Naive B cell (primary cell): ENCODE measurements at regions not wholly inside any gene's neighbourhood (a gene's known extent, or its start where the extent isn't known, plus 50 kb on each side); places are given as distances from the start of the nearest gene placed in this dataset.

Experiments
- ATAC-seq, 2 donors: fragments of 150-1000 bp; cut with Tn5 transposase; 2 replicates each; pipeline ENCODE4 v1.10.0; 2021; ENCODE audit warnings: low read depth in 2 of 2, mild to moderate bottlenecking in 2 of 2, moderate library complexity in 2 of 2
- DNase-seq: peaks from one replicate; pipeline ENCODE4 v3.0.0; 2022
- H3K27ac Mint-ChIP-seq, 6 donors: one replicate each; pipeline ENCODE4 v1.8.0; 2020 to 2022; ENCODE audit warnings: mild to moderate bottlenecking in 6 of 6, mixed read lengths in 6 of 6, moderate library complexity in 5 of 6, inconsistent platforms in 2 of 6
- H3K27me3 Mint-ChIP-seq, 3 donors: one replicate each; pipeline ENCODE4 v1.8.0; 2021 to 2022; ENCODE audit warnings: mixed read lengths in 3 of 3, mild to moderate bottlenecking in 1 of 3
- H3K36me3 Mint-ChIP-seq, 2 donors: one replicate each; pipeline ENCODE4 v1.8.0; 2020 to 2022; ENCODE audit warnings: mixed read lengths in 2 of 2, inconsistent platforms in 1 of 2, mild to moderate bottlenecking in 1 of 2
- H3K4me1 Mint-ChIP-seq, 3 donors: one replicate each; pipeline ENCODE4 v1.8.0; 2020 to 2022; ENCODE audit warnings: mixed read lengths in 3 of 3, inconsistent platforms in 1 of 3, mild to moderate bottlenecking in 1 of 3, moderate library complexity in 1 of 3
- H3K4me3 Mint-ChIP-seq, 8 donors: one replicate each; pipeline ENCODE4 v1.8.0; 2020 to 2022; ENCODE audit warnings: mild to moderate bottlenecking in 8 of 8, mixed read lengths in 8 of 8, moderate library complexity in 8 of 8, inconsistent platforms in 2 of 8
- H3K9me3 Mint-ChIP-seq, 7 donors: one replicate each; pipeline ENCODE4 v1.8.0; 2020 to 2022; ENCODE audit warnings: mixed read lengths in 7 of 7, mild to moderate bottlenecking in 5 of 7, inconsistent platforms in 2 of 7, moderate library complexity in 1 of 7

DNA sequence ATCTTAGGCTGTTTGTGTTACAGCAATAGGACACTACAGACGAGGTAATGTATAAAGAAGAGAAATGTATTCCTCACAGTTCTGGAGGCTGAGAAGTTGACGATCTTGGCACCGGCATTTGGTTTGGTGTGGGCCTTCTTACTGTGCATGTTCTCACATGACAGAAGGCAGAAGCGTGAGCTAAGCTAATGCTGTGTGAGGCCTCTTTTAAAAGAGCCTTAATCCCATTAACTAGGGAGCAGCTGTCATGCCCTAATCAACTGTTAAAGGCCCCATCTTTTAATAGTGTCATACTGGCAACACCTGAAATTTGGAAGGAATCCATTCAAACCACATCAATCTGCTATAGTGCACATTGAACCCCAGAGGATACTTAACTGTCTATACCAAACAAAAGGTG, 992.9 kb downstream of the GALC start:
- peaks cover 0 to 8% (median 0%) of the 10 kb centered on the region in 7 donors for H3K9me3 Mint-ChIP-seq

DNA sequence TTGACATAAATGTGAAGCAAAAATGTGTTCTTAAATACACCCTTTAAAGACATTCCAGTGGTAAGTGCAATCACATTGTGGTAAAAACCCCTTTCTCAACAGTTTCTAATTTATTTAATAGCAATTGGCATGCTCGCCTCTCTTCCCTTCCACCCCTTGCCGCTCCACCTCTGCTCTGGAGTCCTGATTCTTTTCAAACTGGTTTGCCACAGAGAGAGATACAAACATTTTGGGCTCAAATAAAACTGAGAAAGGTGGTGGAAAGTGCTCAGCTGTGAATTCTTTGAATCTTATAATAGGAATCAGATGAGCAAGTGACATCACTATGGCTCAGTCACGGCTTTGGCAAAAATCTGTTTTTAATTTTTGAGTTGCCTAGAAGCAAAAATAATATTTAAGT, 993.9 kb downstream of the GALC start:
- H3K9me3 Mint-ChIP-seq: peaks cover 0 to 8% (median 2%) of the 10 kb centered on the region in 7 donors
- no peak overlapping the region for H3K4me3 Mint-ChIP-seq
- ATAC-seq (no peak), DNase-seq (no peak)
- no peaks in the 10 kb centered on the region for H3K36me3 Mint-ChIP-seq
- H3K27ac Mint-ChIP-seq: no peak overlapping the region
- H3K4me1 Mint-ChIP-seq: no peaks in the 10 kb centered on the region
- H3K27me3 Mint-ChIP-seq: no peaks in the 10 kb centered on the region

More for the DNA sequence above, 992.9 kb downstream of the GALC start:
- ATAC-seq (no peak), DNase-seq (no peak)
- Mint-ChIP-seq H3K27me3 (no peaks in the 10 kb centered on the region), H3K36me3 (no peaks in the 10 kb centered on the region), H3K27ac (no peak overlapping the region), H3K4me1 (no peaks in the 10 kb centered on the region), H3K4me3 (no peak overlapping the region)

DNA sequence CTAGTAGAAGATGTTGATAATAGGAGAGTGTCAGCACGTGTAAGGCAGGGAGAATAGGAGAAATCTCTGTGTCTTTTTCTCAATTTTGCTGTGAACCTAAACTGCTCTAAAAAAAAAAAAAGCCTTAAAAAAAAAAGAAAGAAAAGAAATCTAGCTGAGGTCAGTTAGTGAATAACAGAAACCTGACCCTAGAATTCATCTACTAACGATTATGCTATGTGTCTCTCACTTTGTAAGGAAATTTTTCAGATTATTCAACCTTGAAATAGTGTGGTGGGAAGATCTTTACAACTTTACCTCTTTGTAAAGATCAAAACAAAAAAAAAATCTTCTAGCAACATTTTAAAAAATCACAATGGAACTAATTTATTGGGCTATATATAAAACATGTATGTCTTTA, 995.7 kb downstream of the GALC start:
- no peaks in the 10 kb centered on the region for H3K27me3 Mint-ChIP-seq
- no peak for DNase-seq
- no peaks in the 10 kb centered on the region for H3K36me3 Mint-ChIP-seq
- no peaks in the 10 kb centered on the region for H3K4me1 Mint-ChIP-seq
- no peak overlapping the region for H3K4me3 Mint-ChIP-seq
- ATAC-seq: no peak
- H3K9me3 Mint-ChIP-seq: peaks cover 0 to 7% (median 1%) of the 10 kb centered on the region in 7 donors
- H3K27ac Mint-ChIP-seq: no peak overlapping the region

DNA sequence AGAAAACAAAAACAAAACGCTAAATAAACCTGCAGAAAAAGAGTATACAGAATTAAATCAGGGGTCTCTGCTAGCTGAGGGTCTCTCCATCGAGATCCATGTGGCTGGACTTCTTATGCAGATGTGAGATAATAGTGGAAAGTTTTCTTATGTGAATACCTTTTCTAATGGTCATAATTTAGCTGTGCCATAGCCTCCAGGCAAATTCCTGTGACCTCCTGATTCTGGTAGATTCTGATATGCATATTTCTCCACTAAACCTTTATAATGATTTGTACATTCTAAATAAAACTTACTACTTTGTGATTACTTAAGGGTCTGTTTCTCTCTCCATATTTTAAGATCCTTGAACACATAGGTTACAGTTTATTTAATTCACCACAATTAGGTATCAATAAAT, 1002.6 kb downstream of the GALC start:
- no peak overlapping the region for H3K27ac Mint-ChIP-seq
- DNase-seq (no peak), ATAC-seq (no peak)
- H3K4me1 Mint-ChIP-seq: no peaks in the 10 kb centered on the region
- no peaks in the 10 kb centered on the region for H3K27me3 Mint-ChIP-seq
- H3K9me3 Mint-ChIP-seq: peaks cover 0 to 5% (median 1%) of the 10 kb centered on the region in 7 donors
- H3K4me3 Mint-ChIP-seq: no peak overlapping the region
- no peaks in the 10 kb centered on the region for H3K36me3 Mint-ChIP-seq

DNA sequence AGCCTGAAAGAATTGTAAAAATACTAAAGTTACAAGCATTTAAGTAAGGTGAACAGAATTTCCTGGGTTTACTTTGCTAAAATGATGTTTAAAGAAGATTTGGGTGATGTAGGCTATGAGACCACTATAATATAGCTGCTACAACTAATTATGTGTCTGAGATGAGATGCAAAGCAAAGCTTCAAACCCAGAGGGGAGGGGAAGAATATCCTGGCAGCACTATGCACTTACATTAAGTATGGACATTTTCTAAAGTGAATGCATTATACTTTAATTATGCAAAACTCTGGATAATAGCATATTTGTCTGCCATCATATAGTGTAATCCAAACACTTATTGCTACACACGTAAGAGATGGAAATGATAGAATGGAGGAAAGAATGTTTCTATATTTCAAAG, 1003.7 kb downstream of the GALC start:
- H3K4me3 Mint-ChIP-seq: no peak overlapping the region
- no peaks in the 10 kb centered on the region for H3K4me1 Mint-ChIP-seq
- H3K36me3 Mint-ChIP-seq: no peaks in the 10 kb centered on the region
- no peaks in the 10 kb centered on the region for H3K27me3 Mint-ChIP-seq
- H3K9me3 Mint-ChIP-seq: peaks cover 0 to 5% (median 0%) of the 10 kb centered on the region in 7 donors
- ATAC-seq: no peak
- DNase-seq: no peak
- H3K27ac Mint-ChIP-seq: no peak overlapping the region

DNA sequence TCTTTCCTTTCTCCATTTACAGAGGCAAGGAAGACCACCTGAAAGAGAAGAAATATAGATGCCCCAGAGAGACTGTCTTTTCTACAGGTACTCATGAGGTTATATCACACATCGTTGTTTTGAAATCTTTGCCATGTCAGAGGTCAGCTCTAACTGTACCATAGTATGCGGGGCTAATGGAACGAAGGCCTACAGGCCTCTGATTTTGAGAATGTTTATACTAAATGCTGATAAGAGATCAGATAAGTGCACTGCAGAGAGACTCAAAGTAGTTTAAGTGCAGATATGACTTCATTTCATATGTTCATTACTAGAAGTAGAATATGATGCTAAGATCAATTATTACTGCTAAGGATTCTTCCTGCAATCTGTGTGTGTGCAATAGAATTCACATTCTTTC, 1005.0 kb downstream of the GALC start:
- Mint-ChIP-seq H3K9me3 (peaks cover 0 to 4% (median 0%) of the 10 kb centered on the region in 7 donors), H3K27ac (no peak overlapping the region), H3K36me3 (no peaks in the 10 kb centered on the region), H3K4me1 (no peaks in the 10 kb centered on the region), H3K4me3 (no peak overlapping the region), H3K27me3 (no peaks in the 10 kb centered on the region)
- no peak for ATAC-seq
- DNase-seq: no peak

DNA sequence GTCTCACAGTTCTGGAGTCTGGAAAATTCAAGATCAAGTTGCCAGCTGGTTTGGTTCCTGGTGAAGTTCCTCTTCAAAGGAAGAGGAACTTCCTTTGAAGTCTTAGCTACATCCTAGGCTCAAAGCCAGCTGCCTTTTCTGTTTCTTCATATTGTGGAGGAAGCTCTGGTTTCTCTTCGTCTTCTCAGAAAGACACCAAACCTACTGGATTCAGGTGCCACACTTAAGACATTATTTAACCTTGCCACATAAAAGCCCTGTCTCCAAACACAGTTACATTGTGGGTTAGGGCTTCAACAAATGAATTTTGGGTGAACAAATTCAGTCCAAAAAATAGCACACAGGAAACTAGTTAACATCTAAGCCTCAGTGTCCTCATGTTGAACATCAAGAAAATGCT, 1019.8 kb downstream of the GALC start:
- Mint-ChIP-seq H3K4me1 (no peaks in the 10 kb centered on the region), H3K36me3 (peaks cover 0 to 6% of the 10 kb centered on the region in 2 donors), H3K27ac (no peak overlapping the region), H3K9me3 (peaks cover 0 to 31% (median 19%) of the 10 kb centered on the region in 7 donors), H3K4me3 (no peak overlapping the region), H3K27me3 (no peaks in the 10 kb centered on the region)
- DNase-seq (no peak), ATAC-seq (no peak)

DNA sequence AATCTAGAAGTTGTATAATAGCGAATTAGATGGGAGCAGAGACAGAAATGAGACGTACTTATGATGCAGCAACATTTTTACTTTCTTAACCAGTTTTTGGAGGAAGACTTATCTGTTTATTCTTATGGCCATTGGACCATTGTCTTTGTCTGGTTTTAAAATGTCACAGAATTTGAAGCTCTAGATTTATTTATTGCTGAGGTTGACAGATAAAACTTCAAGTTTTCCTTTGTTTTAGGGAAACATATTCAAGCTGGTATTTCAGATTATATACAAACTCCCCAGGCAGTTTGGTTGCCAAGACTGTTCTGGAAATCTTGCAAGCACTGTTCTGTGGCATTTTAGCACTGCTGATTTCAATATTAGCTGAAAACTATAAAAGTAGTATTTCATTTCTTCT, 1021.7 kb downstream of the GALC start:
- peaks cover 0 to 27% (median 14%) of the 10 kb centered on the region in 7 donors for H3K9me3 Mint-ChIP-seq
- peaks cover 0 to 6% of the 10 kb centered on the region in 2 donors for H3K36me3 Mint-ChIP-seq

DNA sequence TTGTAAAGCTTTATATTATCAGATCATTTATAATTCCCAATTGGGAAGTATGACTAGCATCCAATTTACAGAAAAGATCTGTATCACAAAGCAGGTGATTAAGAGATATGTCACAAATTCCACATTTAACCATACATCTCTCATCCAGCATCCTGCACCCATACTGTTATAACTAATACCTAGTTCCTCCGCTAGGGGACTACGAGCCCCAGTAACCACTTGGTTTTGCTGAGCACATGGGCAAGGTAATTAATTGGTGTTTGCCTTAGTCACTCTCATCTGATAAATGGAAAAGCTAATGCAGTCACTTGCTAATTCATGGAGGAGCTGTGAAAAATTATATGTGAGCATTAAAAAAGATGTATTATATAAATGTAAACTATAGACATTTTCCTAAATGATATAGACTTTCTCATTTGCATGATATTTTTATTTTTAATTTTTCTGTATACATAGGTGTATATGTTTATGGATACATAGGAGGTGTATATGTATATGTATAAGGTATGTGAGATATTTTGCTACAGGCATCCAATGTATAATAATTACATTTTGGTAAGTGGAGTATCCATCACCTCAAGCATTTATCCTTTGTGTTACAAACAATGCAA, 1031.8 kb downstream of the GALC start:
- ATAC-seq (no peak), DNase-seq (no peak)
- no peaks in the 10 kb centered on the region for H3K4me1 Mint-ChIP-seq
- H3K9me3 Mint-ChIP-seq: peaks cover 3 to 14% (median 7%) of the 10 kb centered on the region in 7 donors
- no peak overlapping the region for H3K27ac Mint-ChIP-seq
- H3K36me3 Mint-ChIP-seq: no peaks in the 10 kb centered on the region
- no peaks in the 10 kb centered on the region for H3K27me3 Mint-ChIP-seq
- no peak overlapping the region for H3K4me3 Mint-ChIP-seq

More for the DNA sequence above, 1021.7 kb downstream of the GALC start:
- Mint-ChIP-seq H3K4me1 (no peaks in the 10 kb centered on the region), H3K27me3 (no peaks in the 10 kb centered on the region), H3K27ac (no peak overlapping the region), H3K4me3 (no peak overlapping the region)
- ATAC-seq (no peak), DNase-seq (no peak)

DNA sequence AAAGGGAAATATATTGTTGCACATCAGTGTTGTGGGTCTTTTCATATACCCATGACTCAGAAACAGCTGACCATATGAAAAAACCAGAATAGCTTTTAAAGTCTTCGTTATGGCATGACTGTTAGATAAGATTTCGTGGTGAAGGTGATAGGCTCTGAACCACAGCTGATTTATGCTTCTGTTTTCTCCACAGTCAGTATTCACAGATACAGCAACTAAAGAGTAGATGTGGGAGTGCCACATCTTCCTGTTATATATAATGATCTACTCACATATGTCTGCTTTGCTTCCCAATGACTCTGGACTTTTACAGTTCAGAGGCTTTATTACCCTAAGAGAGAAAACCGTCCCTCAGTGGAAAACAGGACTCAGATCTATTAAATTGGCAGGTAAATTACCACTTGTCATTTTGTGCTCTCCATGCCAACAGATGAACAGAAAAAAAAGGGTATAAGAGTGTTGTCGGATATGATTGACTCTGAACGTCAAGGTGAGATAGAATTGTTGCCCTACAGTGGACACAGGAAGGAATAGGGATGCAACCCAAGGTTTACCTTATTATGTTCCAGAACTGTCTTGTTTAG, 1037.1 kb downstream of the GALC start:
- Mint-ChIP-seq H3K4me3 (no peak overlapping the region), H3K9me3 (peaks cover 0 to 3% (median 0%) of the 10 kb centered on the region in 7 donors), H3K27me3 (no peaks in the 10 kb centered on the region), H3K4me1 (no peaks in the 10 kb centered on the region), H3K27ac (no peak overlapping the region), H3K36me3 (no peaks in the 10 kb centered on the region)
- ATAC-seq (no peak), DNase-seq (no peak)

DNA sequence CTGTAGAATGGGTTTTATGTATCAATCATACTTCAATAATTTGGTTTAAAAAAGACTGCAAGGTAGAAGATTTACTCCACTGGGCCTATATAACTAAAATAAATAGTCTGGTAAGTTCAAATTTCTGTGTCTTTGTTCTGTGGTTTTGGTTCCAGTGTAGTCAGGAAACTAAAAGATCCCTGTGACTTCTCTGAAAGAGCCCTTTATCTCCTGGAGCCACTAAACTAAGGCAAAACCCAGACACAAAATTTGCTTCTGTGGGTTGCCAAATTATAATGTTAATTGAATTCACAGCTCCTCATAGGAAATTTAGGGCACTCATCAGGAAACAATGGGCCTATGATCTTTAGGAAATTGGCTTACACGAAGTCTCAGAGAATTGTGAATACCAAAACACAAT, 1038.4 kb downstream of the GALC start:
- peaks cover 0 to 3% (median 0%) of the 10 kb centered on the region in 7 donors for H3K9me3 Mint-ChIP-seq
- DNase-seq (no peak), ATAC-seq (no peak)
- no peaks in the 10 kb centered on the region for H3K4me1 Mint-ChIP-seq
- no peak overlapping the region for H3K27ac Mint-ChIP-seq
- H3K4me3 Mint-ChIP-seq: no peak overlapping the region
- no peaks in the 10 kb centered on the region for H3K36me3 Mint-ChIP-seq
- H3K27me3 Mint-ChIP-seq: no peaks in the 10 kb centered on the region

DNA sequence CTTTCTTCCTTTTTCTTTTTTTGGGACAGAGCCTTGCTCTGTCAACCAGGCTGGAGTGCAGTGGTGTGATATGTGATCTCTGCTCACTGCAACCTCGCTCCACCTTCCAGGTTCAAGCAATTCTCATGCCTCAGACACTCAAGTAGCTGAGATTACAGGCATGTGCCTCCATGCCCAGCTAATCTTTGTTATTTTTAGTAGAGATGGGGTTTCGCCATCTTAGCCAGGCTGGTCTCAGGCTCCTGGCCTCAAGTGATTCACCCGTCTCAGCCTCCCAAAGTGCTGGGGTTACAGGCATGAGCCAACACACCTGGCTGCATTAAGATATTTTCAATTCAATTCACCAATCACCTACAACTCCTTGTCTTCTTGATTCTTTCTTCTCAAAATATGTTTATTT, 1046.5 kb downstream of the GALC start:
- no peak overlapping the region for H3K4me3 Mint-ChIP-seq
- DNase-seq (no peak), ATAC-seq (no peak)
- no peaks in the 10 kb centered on the region for H3K36me3 Mint-ChIP-seq
- no peaks in the 10 kb centered on the region for H3K27me3 Mint-ChIP-seq
- H3K9me3 Mint-ChIP-seq: peaks cover 0 to 4% (median 3%) of the 10 kb centered on the region in 7 donors
- H3K27ac Mint-ChIP-seq: no peak overlapping the region
- H3K4me1 Mint-ChIP-seq: peaks cover 0 to 2% (median 0%) of the 10 kb centered on the region in 3 donors

DNA sequence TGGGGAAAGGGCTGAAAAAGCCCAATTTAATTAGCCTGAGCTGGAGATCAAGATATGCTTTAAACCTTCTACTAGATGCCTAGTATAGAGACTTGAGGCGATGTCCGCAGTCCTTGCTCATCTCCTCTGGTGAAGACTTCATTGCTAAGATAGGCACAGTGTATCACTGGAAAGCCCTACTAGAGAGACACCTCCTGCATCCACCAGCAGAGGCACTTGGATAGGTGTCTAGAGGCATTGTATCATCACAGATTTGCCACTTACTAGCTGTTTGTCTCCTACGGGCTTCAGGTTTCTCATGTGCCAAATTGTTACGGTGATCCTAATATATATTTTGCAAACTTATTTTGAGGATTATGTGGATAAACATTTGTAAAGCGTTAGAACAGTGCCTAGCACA, 1048.5 kb downstream of the GALC start:
- peaks cover 0 to 2% (median 0%) of the 10 kb centered on the region in 3 donors for H3K4me1 Mint-ChIP-seq
- H3K27ac Mint-ChIP-seq: no peak overlapping the region
- H3K36me3 Mint-ChIP-seq: no peaks in the 10 kb centered on the region
- peaks cover 0 to 4% (median 3%) of the 10 kb centered on the region in 7 donors for H3K9me3 Mint-ChIP-seq
- no peaks in the 10 kb centered on the region for H3K27me3 Mint-ChIP-seq
- no peak overlapping the region for H3K4me3 Mint-ChIP-seq
- no peak for ATAC-seq
- no peak for DNase-seq
